ENCODE measurements at regions not wholly inside any gene's neighbourhood (a gene's known extent, or its start where the extent isn't known, plus 50 kb on each side); places are given as distances from the start of the nearest gene placed in this dataset.

DNA sequence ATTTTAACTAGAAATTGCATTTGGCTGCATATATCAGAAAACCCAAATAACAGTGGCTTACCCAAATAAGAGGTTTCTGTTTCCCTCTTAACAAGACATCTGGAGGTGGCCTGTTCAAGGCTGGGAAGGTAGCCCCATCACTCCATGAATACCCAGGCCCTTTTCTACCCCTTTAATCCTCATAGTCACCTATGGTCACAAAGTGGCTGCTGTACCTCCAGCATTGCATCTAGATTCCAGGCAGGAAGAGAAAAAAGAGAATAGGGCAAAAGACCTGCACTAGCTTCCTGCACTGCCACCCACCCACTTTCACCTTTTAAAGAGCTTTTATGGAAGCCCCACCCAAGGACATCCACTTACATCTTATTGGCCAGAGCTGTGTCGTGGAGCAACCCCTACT, 124.0 kb upstream of the NCOR2 start:
- Histone ChIP-seq H3K36me3 (replicated peaks in 1 of 2; ENCODE audit: control insufficient read depth in 1 of 2, insufficient read depth in 2 of 2, low read length in 2 of 2) (no peaks in the 10 kb centered on the region), H3K4me3 (replicated peaks in 1 of 3; ENCODE audit: low read depth in 2 of 3, low read length in 3 of 3) (no peak overlapping the region), H3K4me1 (ENCODE audit: control insufficient read depth in 1 of 2, insufficient read depth in 2 of 2, low read length in 2 of 2) (peaks cover 28 to 43% of the 10 kb centered on the region in 2 donors), H3K27ac (ENCODE audit: low read depth in 1 of 2, low read length in 2 of 2) (no peak overlapping the region), H2AFZ (ENCODE audit: insufficient read depth, low read depth, low read length, poor library complexity, severe bottlenecking) (no peak overlapping the region), H3K27me3 (ENCODE audit: control insufficient read depth in 2 of 2, insufficient read depth in 2 of 2, low read length in 2 of 2) (no peaks in the 10 kb centered on the region), H3K9ac (ENCODE audit: insufficient read depth, low read length, poor library complexity, severe bottlenecking) (no peak overlapping the region), H3K4me2 (replicated peaks; ENCODE audit: extremely low read depth, low read length, poor library complexity, severe bottlenecking) (no peak overlapping the region), H3K79me2 (ENCODE audit: insufficient read depth, low read length) (no peaks in the 10 kb centered on the region), H3K9me3 (replicated peaks in 1 of 2; ENCODE audit: control insufficient read depth in 1 of 2, insufficient read depth in 1 of 2, low read length in 2 of 2) (peaks cover 8 to 18% of the 10 kb centered on the region in 2 donors), H4K20me1 (ENCODE audit: insufficient read depth, low read length) (no peaks in the 10 kb centered on the region)
- Mint-ChIP-seq H3K36me3 (peaks cover 0 to 2% of the 10 kb centered on the region in 2 donors), H3K27me3 (ENCODE audit: low read depth in 3 of 3) (peaks cover 0 to 2% (median 0%) of the 10 kb centered on the region in 3 donors), H3K4me1 (peaks cover 47% of the 10 kb centered on the region), H3K9me3 (peaks cover 0 to 21% (median 11%) of the 10 kb centered on the region in 7 donors), H3K4me3 (no peak overlapping the region), H3K27ac (no peak overlapping the region)
- TF ChIP-seq, protein P1, sequence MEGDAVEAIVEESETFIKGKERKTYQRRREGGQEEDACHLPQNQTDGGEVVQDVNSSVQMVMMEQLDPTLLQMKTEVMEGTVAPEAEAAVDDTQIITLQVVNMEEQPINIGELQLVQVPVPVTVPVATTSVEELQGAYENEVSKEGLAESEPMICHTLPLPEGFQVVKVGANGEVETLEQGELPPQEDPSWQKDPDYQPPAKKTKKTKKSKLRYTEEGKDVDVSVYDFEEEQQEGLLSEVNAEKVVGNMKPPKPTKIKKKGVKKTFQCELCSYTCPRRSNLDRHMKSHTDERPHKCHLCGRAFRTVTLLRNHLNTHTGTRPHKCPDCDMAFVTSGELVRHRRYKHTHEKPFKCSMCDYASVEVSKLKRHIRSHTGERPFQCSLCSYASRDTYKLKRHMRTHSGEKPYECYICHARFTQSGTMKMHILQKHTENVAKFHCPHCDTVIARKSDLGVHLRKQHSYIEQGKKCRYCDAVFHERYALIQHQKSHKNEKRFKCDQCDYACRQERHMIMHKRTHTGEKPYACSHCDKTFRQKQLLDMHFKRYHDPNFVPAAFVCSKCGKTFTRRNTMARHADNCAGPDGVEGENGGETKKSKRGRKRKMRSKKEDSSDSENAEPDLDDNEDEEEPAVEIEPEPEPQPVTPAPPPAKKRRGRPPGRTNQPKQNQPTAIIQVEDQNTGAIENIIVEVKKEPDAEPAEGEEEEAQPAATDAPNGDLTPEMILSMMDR (IDR thresholded peaks at IDR 0.05): no peak
- no CpG with 5 or more reads among the region's 1 CpG for WGBS (ENCODE audit: insufficient coverage)
- intact Hi-C loops (cut with micrococcal nuclease): no loop called here
- DNase-seq: no peak

DNA sequence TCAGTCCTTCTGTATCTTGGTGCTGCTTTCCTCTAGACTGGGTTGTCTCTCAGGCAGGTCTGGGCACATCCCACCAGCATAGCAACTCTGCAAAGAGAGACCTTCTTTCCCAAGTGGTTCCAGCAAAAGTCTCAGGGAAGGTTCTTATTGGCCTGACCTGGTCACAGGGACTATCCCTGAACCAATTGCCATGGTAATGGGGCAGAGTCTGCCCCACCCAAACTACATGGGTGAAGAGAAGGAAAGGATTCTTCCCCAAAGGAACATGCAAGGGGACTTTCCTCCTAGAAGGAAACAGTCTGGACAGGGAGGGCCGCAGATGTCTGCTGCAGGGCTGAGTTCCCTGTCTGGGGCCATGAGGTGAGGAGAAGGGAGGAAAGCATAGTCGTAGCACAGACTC, 122.2 kb upstream of the NCOR2 start:
- H3K36me3 Mint-ChIP-seq: peaks cover 2 to 4% of the 10 kb centered on the region in 2 donors
- H4K20me1 ChIP-seq (ENCODE audit: insufficient read depth, low read length): no peaks in the 10 kb centered on the region
- no peak overlapping the region for H2AFZ ChIP-seq (ENCODE audit: insufficient read depth, low read depth, low read length, poor library complexity, severe bottlenecking)
- intact Hi-C loops (cut with micrococcal nuclease): loop anchor here in 1 of 2 donors (10.0 kb wide), 1 partner anchor 295 kb away; no protein-coding TSS in a partner anchor
- no peak overlapping the region for H3K4me3 ChIP-seq (replicated peaks in 1 of 3; ENCODE audit: low read depth in 2 of 3, low read length in 3 of 3)
- peaks cover 8 to 18% of the 10 kb centered on the region in 2 donors for H3K9me3 ChIP-seq (replicated peaks in 1 of 2; ENCODE audit: control insufficient read depth in 1 of 2, insufficient read depth in 1 of 2, low read length in 2 of 2)
- 57% methylated on average over 1 of the region's 2 CpGs for WGBS (ENCODE audit: insufficient coverage)
- peaks cover 37 to 50% of the 10 kb centered on the region in 2 donors for H3K4me1 ChIP-seq (ENCODE audit: control insufficient read depth in 1 of 2, insufficient read depth in 2 of 2, low read length in 2 of 2)
- no peak overlapping the region for H3K9ac ChIP-seq (ENCODE audit: insufficient read depth, low read length, poor library complexity, severe bottlenecking)
- H3K4me2 ChIP-seq (replicated peaks; ENCODE audit: extremely low read depth, low read length, poor library complexity, severe bottlenecking): no peak overlapping the region
- no peak overlapping the region for H3K4me3 Mint-ChIP-seq
- no peak overlapping the region for H3K27ac ChIP-seq (ENCODE audit: low read depth in 1 of 2, low read length in 2 of 2)
- H3K9me3 Mint-ChIP-seq: peaks cover 0 to 21% (median 13%) of the 10 kb centered on the region in 7 donors
- H3K4me1 Mint-ChIP-seq: peaks cover 55% of the 10 kb centered on the region
- H3K36me3 ChIP-seq (replicated peaks in 1 of 2; ENCODE audit: control insufficient read depth in 1 of 2, insufficient read depth in 2 of 2, low read length in 2 of 2): no peaks in the 10 kb centered on the region
- no peaks in the 10 kb centered on the region for H3K79me2 ChIP-seq (ENCODE audit: insufficient read depth, low read length)
- H3K27me3 Mint-ChIP-seq (ENCODE audit: low read depth in 3 of 3): no peaks in the 10 kb centered on the region
- H3K27me3 ChIP-seq (ENCODE audit: control insufficient read depth in 2 of 2, insufficient read depth in 2 of 2, low read length in 2 of 2): no peaks in the 10 kb centered on the region
- peak in 2 of 3 donors; percentile 43 to 46 for DNase-seq
- TF ChIP-seq, protein P1 (IDR thresholded peaks at IDR 0.05): no peak
- H3K27ac Mint-ChIP-seq: peak overlapping the region in 1 of 7 donors; percentile 59

Measured in CD14-positive monocyte (primary cell).